HCT116 (cell line): ENCODE measurements at regions not wholly inside any gene's neighbourhood (a gene's known extent, or its start where the extent isn't known, plus 50 kb on each side); places are given as distances from the start of the nearest gene placed in this dataset.

ENCODE experiments used
- ATAC-seq: fragments of 200-7000 bp; cut with Tn5 transposase; 2 replicates; pipeline ENCODE4 v1.9.1; 2020; ENCODE audit warnings: mild to moderate bottlenecking, moderate library complexity
- BruUV-seq: library from RNA; stranded (reverse); fragments of 400-500 nt; replicated peaks from 2 replicates; lab custom pipeline; 2021; lab: Mats Ljungman, UMichigan
- CTCF ChIA-PET: fragments of 300-600 bp; sonication (Branson Sonifier 250); formaldehyde crosslinking; loops from one replicate; lab custom pipeline; 2021; ENCODE audit warnings: antibody characterized with exemption; lab: Charles Lee
- POLR2A ChIA-PET: fragments of 300-600, 350-600 bp; sonication (Branson Sonifier 250); formaldehyde crosslinking; loops from one replicate; lab custom pipeline; 2021; ENCODE audit warnings: antibody characterized with exemption; lab: Charles Lee
- RAD21 ChIA-PET, 2 experiments: fragments of 300-600 bp; sonication (Branson Sonifier 250); formaldehyde crosslinking; loops; one replicate each; lab custom pipeline; 2023; ENCODE audit warnings: low total read pairs in 2 of 2; ENCODE audit not compliant: uncharacterized antibody in 2 of 2, unreplicated experiment in 2 of 2, low non-redundant PET in 1 of 2; lab: Charles Lee
- DNase-seq: peaks from one replicate; pipeline ENCODE4 v3.0.0-alpha.2; 2010; ENCODE audit warnings: low read depth, low spot score
- H2AFZ ChIP-seq: fragments of 200-600 bp; shearing (Covaris generic), sonication (generic); 2 replicates; pipeline ENCODE4 v1.6.1; 2017; ENCODE audit warnings: low read depth, mixed run types, mixed read lengths, antibody characterized with exemption, low read length; ENCODE audit not compliant: poor library complexity, severe bottlenecking
- H3K27ac ChIP-seq: 2 replicates; pipeline ENCODE4 v1.5.1; 2012; ENCODE audit warnings: low read depth, low read length
- H3K27me3 ChIP-seq: fragments of 200-600 bp; sonication (generic); 2 replicates; pipeline ENCODE4 v1.6.1; 2016; ENCODE audit warnings: mixed run types, low read length, mixed read lengths; ENCODE audit not compliant: insufficient read depth
- H3K36me3 ChIP-seq, 2 experiments: fragments of 200-500 bp in 1 of 2; fragments of 200-600 bp in 1 of 2; sonication (Bioruptor generic) in 1 of 2; sonication (generic) in 1 of 2; 2 replicates each; pipeline versions ENCODE4 v1.5.1 to v1.6.1; 2014 to 2016; ENCODE audit warnings: low read length in 2 of 2, inconsistent platforms in 1 of 2, mixed read lengths in 1 of 2, mixed run types in 1 of 2; ENCODE audit not compliant: insufficient read depth in 2 of 2, control insufficient read depth in 1 of 2
- H3K4me1 ChIP-seq, 2 experiments: fragments of 200-600 bp in 1 of 2; sonication (generic) in 1 of 2; 2 replicates each; pipeline versions ENCODE4 v1.5.1 to v1.6.1; 2012 to 2017; ENCODE audit warnings: low read length in 2 of 2, inconsistent platforms in 1 of 2, mild to moderate bottlenecking in 1 of 2, mixed read lengths in 1 of 2, mixed run types in 1 of 2, moderate library complexity in 1 of 2; ENCODE audit not compliant: insufficient read depth in 2 of 2, control insufficient read depth in 1 of 2
- H3K4me2 ChIP-seq: fragments of 200-600 bp; sonication (generic); 2 replicates; pipeline ENCODE4 v1.6.1; 2017; ENCODE audit warnings: mixed run types, low read length, mixed read lengths
- H3K4me3 ChIP-seq, 2 experiments: fragments of 200-600 bp in 1 of 2; sonication (generic) in 1 of 2; replicated peaks in 1 of 2; 2 replicates each; pipeline ENCODE4 v1.5.1; 2011 to 2016; ENCODE audit warnings: low read length in 2 of 2, control low read depth in 1 of 2, low read depth in 1 of 2, mild to moderate bottlenecking in 1 of 2, mixed read lengths in 1 of 2, mixed run types in 1 of 2
- H3K79me2 ChIP-seq: fragments of 200-600 bp; sonication (generic); 2 replicates; pipeline ENCODE4 v1.6.1; 2017; ENCODE audit warnings: mild to moderate bottlenecking, mixed run types, low read length, moderate library complexity, mixed read lengths; ENCODE audit not compliant: insufficient read depth
- H3K9ac ChIP-seq: fragments of 200-600 bp; sonication (generic); 2 replicates; pipeline ENCODE4 v1.6.1; 2016; ENCODE audit warnings: low read length, mixed read lengths
- H3K9me2 ChIP-seq: fragments of 200-600 bp; sonication (generic), shearing (Covaris generic); 2 replicates; pipeline ENCODE4 v1.6.1; 2017; ENCODE audit warnings: mixed run types, mild to moderate bottlenecking, moderate library complexity; ENCODE audit not compliant: insufficient read depth
- H3K9me3 ChIP-seq, 2 experiments: fragments of 200-500 bp in 1 of 2; fragments of 200-600 bp in 1 of 2; sonication (Bioruptor generic) in 1 of 2; sonication (generic) in 1 of 2; 2 replicates each; pipeline ENCODE4 v1.6.1; 2014 to 2017; ENCODE audit warnings: low read length in 2 of 2, mixed read lengths in 2 of 2, inconsistent platforms in 1 of 2, low read depth in 1 of 2, mild to moderate bottlenecking in 1 of 2, mixed run types in 1 of 2, moderate library complexity in 1 of 2; ENCODE audit not compliant: control insufficient read depth in 1 of 2, insufficient read depth in 1 of 2
- H4K20me1 ChIP-seq: fragments of 200-600 bp; sonication (generic), shearing (Covaris generic); 2 replicates; pipeline ENCODE4 v1.6.1; 2017; ENCODE audit warnings: mixed run types, mild to moderate bottlenecking, moderate library complexity; ENCODE audit not compliant: insufficient read depth
- CBX3 ChIP-seq: IDR thresholded peaks from 2 replicates; pipeline ENCODE4 v1.6.1; 2012; ENCODE audit warnings: low read depth
- POLR2A ChIP-seq: IDR thresholded peaks from 2 replicates; pipeline ENCODE4 v1.7.0; 2011; ENCODE audit warnings: borderline replicate concordance; ENCODE audit not compliant: insufficient read depth, insufficient read length; ENCODE audit errors: extremely low read depth
- POLR2AphosphoS5 ChIP-seq: IDR thresholded peaks from 2 replicates; pipeline ENCODE4 v1.6.1; 2011; ENCODE audit warnings: mild to moderate bottlenecking, low read depth, low read length, moderate library complexity
- RAD21 ChIP-seq: IDR thresholded peaks from 2 replicates; pipeline ENCODE4 v1.6.1; 2012; ENCODE audit warnings: low read depth, mild to moderate bottlenecking
- REST ChIP-seq: IDR thresholded peaks from 2 replicates; pipeline ENCODE4 v1.6.1; 2012; ENCODE audit warnings: low read depth
- TCF7L2 ChIP-seq: IDR thresholded peaks from 2 replicates; pipeline ENCODE4 v1.7.0; 2011; ENCODE audit warnings: borderline replicate concordance, inconsistent platforms; ENCODE audit not compliant: insufficient read depth, insufficient read length; ENCODE audit errors: extremely low read depth
- intact Hi-C: fragments of 100-400 bp; cut with micrococcal nuclease; formaldehyde crosslinking; loops from 2 replicates; pipeline ENCODE4 v1.10.0; 2022

GRCh38 chr3:25073423-25073822 lies 354.6 kb upstream of the RARB start (continued):
- TF ChIP-seq REST (no peak), CBX3 (no peak), RAD21 (no peak)

GRCh38 chr3:25074149-25074548 lies 353.9 kb upstream of the RARB start:
- Histone ChIP-seq H3K9ac (no peak overlapping the region), H3K27me3 (no peaks in the 10 kb centered on the region), H3K4me1 (no peaks in the 10 kb centered on the region), H4K20me1 (no peaks in the 10 kb centered on the region), H3K4me2 (no peak overlapping the region), H3K9me3 (no peaks in the 10 kb centered on the region), H3K36me3 (no peaks in the 10 kb centered on the region), H2AFZ (no peak overlapping the region), H3K27ac (no peak overlapping the region), H3K9me2 (no peaks in the 10 kb centered on the region), H3K4me3 (no peak overlapping the region), H3K79me2 (no peaks in the 10 kb centered on the region)
- RAD21 ChIA-PET: no interaction called here
- ATAC-seq (no peak), DNase-seq (no peak)
- CTCF ChIA-PET: interaction anchor here (1.0 kb wide), 1 partner anchor 41 kb away, joined by 3 read pairs; no protein-coding TSS in a partner anchor
- POLR2A ChIA-PET: no interaction called here
- TF ChIP-seq POLR2AphosphoS5 (no peak), POLR2A (no peak), TCF7L2 (no peak)
- intact Hi-C loops: no loop called here
- no TSS peak for BruUV-seq
